ENCODE measurements at regions not wholly inside any gene's neighbourhood (a gene's known extent, or its start where the extent isn't known, plus 50 kb on each side); places are given as distances from the start of the nearest gene placed in this dataset.

- no peak for DNase-seq
- no peak overlapping the region for H3K4me3 Mint-ChIP-seq
- TF ChIP-seq, protein P1, sequence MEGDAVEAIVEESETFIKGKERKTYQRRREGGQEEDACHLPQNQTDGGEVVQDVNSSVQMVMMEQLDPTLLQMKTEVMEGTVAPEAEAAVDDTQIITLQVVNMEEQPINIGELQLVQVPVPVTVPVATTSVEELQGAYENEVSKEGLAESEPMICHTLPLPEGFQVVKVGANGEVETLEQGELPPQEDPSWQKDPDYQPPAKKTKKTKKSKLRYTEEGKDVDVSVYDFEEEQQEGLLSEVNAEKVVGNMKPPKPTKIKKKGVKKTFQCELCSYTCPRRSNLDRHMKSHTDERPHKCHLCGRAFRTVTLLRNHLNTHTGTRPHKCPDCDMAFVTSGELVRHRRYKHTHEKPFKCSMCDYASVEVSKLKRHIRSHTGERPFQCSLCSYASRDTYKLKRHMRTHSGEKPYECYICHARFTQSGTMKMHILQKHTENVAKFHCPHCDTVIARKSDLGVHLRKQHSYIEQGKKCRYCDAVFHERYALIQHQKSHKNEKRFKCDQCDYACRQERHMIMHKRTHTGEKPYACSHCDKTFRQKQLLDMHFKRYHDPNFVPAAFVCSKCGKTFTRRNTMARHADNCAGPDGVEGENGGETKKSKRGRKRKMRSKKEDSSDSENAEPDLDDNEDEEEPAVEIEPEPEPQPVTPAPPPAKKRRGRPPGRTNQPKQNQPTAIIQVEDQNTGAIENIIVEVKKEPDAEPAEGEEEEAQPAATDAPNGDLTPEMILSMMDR (IDR thresholded peaks at IDR 0.05): no peak
- ChIA-PET CTCF (no interaction called here), POLR2A (no interaction called here)
- H3K9me3 Mint-ChIP-seq: no peaks in the 10 kb centered on the region
- no peaks in the 10 kb centered on the region for H3K4me1 Mint-ChIP-seq
- H3K36me3 Mint-ChIP-seq (ENCODE audit: low read depth): no peaks in the 10 kb centered on the region
- intact Hi-C loops (cut with micrococcal nuclease): no loop called here
- no peak for ATAC-seq (ENCODE audit: low read depth)
- H3K27ac Mint-ChIP-seq: no peak overlapping the region
- peaks cover under 1% of the 10 kb centered on the region for H3K27me3 Mint-ChIP-seq
Measured at GRCh38 chr10:128622706-128623105, 496.5 kb upstream of the MKI67 start.

- CTCF ChIA-PET: no interaction called here
- TF ChIP-seq, protein P1 (IDR thresholded peaks at IDR 0.05): no peak
- intact Hi-C loops (cut with micrococcal nuclease): no loop called here
- no peak overlapping the region for H3K4me3 Mint-ChIP-seq
- H3K36me3 Mint-ChIP-seq (ENCODE audit: low read depth): no peaks in the 10 kb centered on the region
- no peaks in the 10 kb centered on the region for H3K4me1 Mint-ChIP-seq
- no peaks in the 10 kb centered on the region for H3K9me3 Mint-ChIP-seq
- POLR2A ChIA-PET: no interaction called here
- no peak for ATAC-seq (ENCODE audit: low read depth)
- H3K27ac Mint-ChIP-seq: no peak overlapping the region
- DNase-seq: no peak
- H3K27me3 Mint-ChIP-seq: peaks cover 2% of the 10 kb centered on the region
Measured at GRCh38 chr10:128623776-128624175, 497.6 kb upstream of the MKI67 start.

GRCh38 chr10:128624656-128625530 is 498.7 kb upstream of the MKI67 start:
- H3K36me3 Mint-ChIP-seq (ENCODE audit: low read depth): no peaks in the 10 kb centered on the region

GRCh38 chr10:128625926-128626325 is 499.7 kb upstream of the MKI67 start:
- TF ChIP-seq, protein P1 (IDR thresholded peaks at IDR 0.05): no peak
- POLR2A ChIA-PET: no interaction called here
- no peaks in the 10 kb centered on the region for H3K36me3 Mint-ChIP-seq (ENCODE audit: low read depth)

More at GRCh38 chr10:128624656-128625530, 498.7 kb upstream of the MKI67 start:
- Mint-ChIP-seq H3K9me3 (no peaks in the 10 kb centered on the region), H3K4me3 (no peak overlapping the region), H3K27me3 (peaks cover 2% of the 10 kb centered on the region), H3K4me1 (no peaks in the 10 kb centered on the region), H3K27ac (no peak overlapping the region)
- TF ChIP-seq, protein P1 (IDR thresholded peaks at IDR 0.05): no peak
- no peak for DNase-seq
- ChIA-PET POLR2A (no interaction called here), CTCF (no interaction called here)
- no peak for ATAC-seq (ENCODE audit: low read depth)
- intact Hi-C loops (cut with micrococcal nuclease): no loop called here

DNA sequence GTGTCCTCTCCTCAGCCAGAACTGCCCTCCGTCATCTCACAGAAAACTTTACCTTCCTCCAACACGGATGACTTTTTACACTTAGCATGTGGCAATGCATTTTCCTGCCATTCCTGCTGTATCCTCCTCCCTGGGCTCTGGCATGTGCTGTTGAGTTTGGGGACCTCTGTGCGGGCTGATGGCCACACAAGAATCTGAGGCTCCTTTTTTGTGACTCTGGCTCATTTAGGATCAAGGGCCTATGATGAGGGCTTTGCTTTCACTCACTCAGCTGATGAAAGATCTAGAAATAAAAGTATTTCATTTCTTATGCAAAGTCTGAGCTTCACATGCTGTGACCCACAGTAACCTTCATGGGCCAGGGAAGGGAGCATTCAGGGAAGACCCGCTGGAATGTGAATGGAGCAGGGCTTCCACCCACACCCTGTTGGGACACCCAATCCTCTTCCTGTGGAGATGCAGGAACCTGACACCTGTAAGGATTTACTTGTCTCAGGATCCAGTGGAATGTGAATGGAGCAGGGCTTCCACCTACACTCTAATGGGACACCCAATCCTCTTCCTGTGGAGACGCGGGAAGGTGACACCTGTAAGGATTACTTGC is 500.3 kb upstream of the MKI67 start:
- POLR2A ChIA-PET: no interaction called here
- intact Hi-C loops (cut with micrococcal nuclease): no loop called here
- Mint-ChIP-seq H3K36me3 (ENCODE audit: low read depth) (no peaks in the 10 kb centered on the region), H3K9me3 (no peaks in the 10 kb centered on the region), H3K4me3 (no peak overlapping the region), H3K4me1 (no peaks in the 10 kb centered on the region), H3K27ac (no peak overlapping the region), H3K27me3 (peaks cover 2% of the 10 kb centered on the region)
- CTCF ChIA-PET: no interaction called here
- DNase-seq: no peak
- TF ChIP-seq, protein P1 (IDR thresholded peaks at IDR 0.05): no peak
- ATAC-seq (ENCODE audit: low read depth): no peak

More at GRCh38 chr10:128625926-128626325, 499.7 kb upstream of the MKI67 start:
- Mint-ChIP-seq H3K9me3 (no peaks in the 10 kb centered on the region), H3K4me1 (no peaks in the 10 kb centered on the region), H3K27me3 (peaks cover 2% of the 10 kb centered on the region), H3K27ac (no peak overlapping the region), H3K4me3 (no peak overlapping the region)
- no peak for ATAC-seq (ENCODE audit: low read depth)
- intact Hi-C loops (cut with micrococcal nuclease): no loop called here
- CTCF ChIA-PET: no interaction called here
- DNase-seq: no peak
